Pancreas (tissue), 10 donors: ENCODE measurements at regions not wholly inside any gene's neighbourhood (a gene's known extent, or its start where the extent isn't known, plus 50 kb on each side); places are given as distances from the start of the nearest gene placed in this dataset.
A peak's percentile ranks its signal among the peaks of the same experiment; 100 is the strongest.
"Not testable (repeated sequence)": the region's sequence is repeated elsewhere in the genome, so short reads cannot be mapped to it uniquely, and the experiment has no call there.

Source experiments
- ATAC-seq, 4 donors: fragments of 200-7000 bp; cut with Tn5 transposase; one replicate each; pipeline versions ENCODE4 v1.8.0 to v1.9.1; 2020; ENCODE audit warnings: mild to moderate bottlenecking in 4 of 4, moderate library complexity in 4 of 4
- DNase-seq, 6 donors: peaks; one replicate each; pipeline ENCODE4 v3.0.0-alpha.2; 2020
- FAIRE-seq: peaks from 2 replicates; lab custom pipeline; 2012; peaks lifted over from hg19 to GRCh38; lab: Jason Lieb, UNC
- H3K27ac ChIP-seq, 4 donors: fragments of 200-600 bp; sonication (generic); 1 replicate in 3 of 4; 2 replicates in 1 of 4; pipeline versions ENCODE4 v1.5.0 to v1.8.0; 2020
- H3K27me3 ChIP-seq, 4 donors: fragments of 200-600 bp; one replicate each; pipeline ENCODE4 v1.8.0; 2021
- H3K36me3 ChIP-seq, 3 donors: fragments of 200-600 bp; sonication (generic) in 1 of 3; one replicate each; pipeline versions ENCODE4 v1.5.0 to v1.8.0; 2020 to 2021
- H3K4me1 ChIP-seq, 3 donors: fragments of 200-600 bp; one replicate each; pipeline ENCODE4 v1.8.0; 2021
- H3K4me3 ChIP-seq, 4 donors: fragments of 200-600 bp; sonication (generic) in 2 of 4; one replicate each; pipeline versions ENCODE4 v1.5.0 to v1.8.0; 2020 to 2021
- H3K9me3 ChIP-seq, 4 donors: fragments of 200-600 bp; one replicate each; pipeline ENCODE4 v1.8.0; 2021
- WGBS, 2 donors: extraction: QIAGEN DNeasy Blood & Tissue Kit; methylation state at CpG; one replicate each; pipeline ENCODE4 v1.1.7; 2013; 5-methylcytosine and 5-hydroxymethylcytosine counted together
- intact Hi-C, 3 donors: fragments of 100-400 bp; cut with DNase I; formaldehyde crosslinking; loops; one replicate each; pipeline versions ENCODE4 v1.11.1 to v1.14.2; 2022
- TF ChIP-seq, protein P1 (sequence below), 4 donors: fragments of 200-600 bp; sonication (generic) in 3 of 4; IDR thresholded peaks; one replicate each; pipeline versions ENCODE4 v1.5.0 to v1.8.0; 2021; ENCODE audit warnings: antibody characterized with exemption in 4 of 4
- donor health status: healthy with polysubstance abuse.
- donor health status: DM: no; HTN: no; CAD: no; lungs with moderate emphysema.
- donor health status: DM: no; HTN: no; CAD: no.
- donor health status: control.
- donor health status: control.
- donor health status: Bipolar disorder and iron deficiency.
- donor health status: DM: yes; HTN: yes; CAD: no.
- donor health status: DM: no; HTN: no; CAD: no.
- donor health status: DM: no; HTN: no; CAD: no.
- donor health status: DM: yes; HTN: yes; CAD: no.

- Histone ChIP-seq H3K27ac (no peak overlapping the region), H3K4me3 (no peak overlapping the region), H3K4me1 (peaks cover 8 to 12% (median 10%) of the 10 kb centered on the region in 3 donors), H3K36me3 (no peaks in the 10 kb centered on the region), H3K9me3 (no peaks in the 10 kb centered on the region), H3K27me3 (no peaks in the 10 kb centered on the region)
- peak in 3 of 6 donors; percentile 12 to 21 (median 14) for DNase-seq
- FAIRE-seq = no peak
- WGBS, 2 donors = 52 to 56% methylated on average over 5 of the region's 5 CpGs
- intact Hi-C loops = no loop called here
- peak in 3 of 4 donors; percentile 46 to 58 (median 53) for ATAC-seq
- TF ChIP-seq, protein P1, sequence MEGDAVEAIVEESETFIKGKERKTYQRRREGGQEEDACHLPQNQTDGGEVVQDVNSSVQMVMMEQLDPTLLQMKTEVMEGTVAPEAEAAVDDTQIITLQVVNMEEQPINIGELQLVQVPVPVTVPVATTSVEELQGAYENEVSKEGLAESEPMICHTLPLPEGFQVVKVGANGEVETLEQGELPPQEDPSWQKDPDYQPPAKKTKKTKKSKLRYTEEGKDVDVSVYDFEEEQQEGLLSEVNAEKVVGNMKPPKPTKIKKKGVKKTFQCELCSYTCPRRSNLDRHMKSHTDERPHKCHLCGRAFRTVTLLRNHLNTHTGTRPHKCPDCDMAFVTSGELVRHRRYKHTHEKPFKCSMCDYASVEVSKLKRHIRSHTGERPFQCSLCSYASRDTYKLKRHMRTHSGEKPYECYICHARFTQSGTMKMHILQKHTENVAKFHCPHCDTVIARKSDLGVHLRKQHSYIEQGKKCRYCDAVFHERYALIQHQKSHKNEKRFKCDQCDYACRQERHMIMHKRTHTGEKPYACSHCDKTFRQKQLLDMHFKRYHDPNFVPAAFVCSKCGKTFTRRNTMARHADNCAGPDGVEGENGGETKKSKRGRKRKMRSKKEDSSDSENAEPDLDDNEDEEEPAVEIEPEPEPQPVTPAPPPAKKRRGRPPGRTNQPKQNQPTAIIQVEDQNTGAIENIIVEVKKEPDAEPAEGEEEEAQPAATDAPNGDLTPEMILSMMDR (IDR thresholded peaks at IDR 0.05) = no peak
Measured at GRCh38 chr2:53490659-53491058, 276.9 kb upstream of the CHAC2 start.

- H3K36me3 ChIP-seq, H3K27ac ChIP-seq, H3K4me1 ChIP-seq, intact Hi-C loops, H3K4me3 ChIP-seq, H3K27me3 ChIP-seq, ATAC-seq, H3K9me3 ChIP-seq, FAIRE-seq: not testable (repeated sequence)
- peak in 1 of 6 donors; percentile 39 for DNase-seq
- WGBS, 2 donors = 88 to 93% methylated on average over 15 of the region's 15 CpGs
Measured at GRCh38 chr2:53486185-53486899, 281.3 kb upstream of the CHAC2 start.

- Histone ChIP-seq H3K4me3 (no peak overlapping the region), H3K27me3 (no peaks in the 10 kb centered on the region), H3K36me3 (no peaks in the 10 kb centered on the region), H3K9me3 (no peaks in the 10 kb centered on the region), H3K4me1 (no peaks in the 10 kb centered on the region), H3K27ac (no peak overlapping the region)
- 73 to 82% methylated on average over 3 of the region's 3 CpGs for WGBS, 2 donors
- no peak for DNase-seq
- TF ChIP-seq, protein P1 (IDR thresholded peaks at IDR 0.05) = no peak
- intact Hi-C loops = no loop called here
- FAIRE-seq = no peak
- ATAC-seq = no peak
Measured at GRCh38 chr2:53485021-53485728, 282.4 kb upstream of the CHAC2 start.

GRCh38 chr2:53484531-53484930 is 283.1 kb upstream of the CHAC2 start:
- ATAC-seq (no peak), DNase-seq (no peak), FAIRE-seq (no peak)
- Histone ChIP-seq H3K36me3 (no peaks in the 10 kb centered on the region), H3K9me3 (no peaks in the 10 kb centered on the region), H3K4me3 (no peak overlapping the region), H3K27ac (no peak overlapping the region), H3K27me3 (no peaks in the 10 kb centered on the region), H3K4me1 (no peaks in the 10 kb centered on the region)
- intact Hi-C loops = no loop called here
- TF ChIP-seq, protein P1 (IDR thresholded peaks at IDR 0.05) = no peak
- WGBS, 2 donors = 80 to 86% methylated on average over 4 of the region's 4 CpGs

- Histone ChIP-seq H3K27ac (no peak overlapping the region), H3K9me3 (no peaks in the 10 kb centered on the region), H3K4me1 (no peaks in the 10 kb centered on the region), H3K36me3 (no peaks in the 10 kb centered on the region), H3K27me3 (no peaks in the 10 kb centered on the region), H3K4me3 (no peak overlapping the region)
- DNase-seq (no peak), FAIRE-seq (no peak), ATAC-seq (no peak)
- TF ChIP-seq, protein P1 (IDR thresholded peaks at IDR 0.05) = no peak
- intact Hi-C loops = no loop called here
- WGBS, 2 donors = 33 to 43% methylated on average over 1 of the region's 1 CpG
Measured at GRCh38 chr2:53477517-53477916, 290.1 kb upstream of the CHAC2 start.
